ENCODE measurements at regions not wholly inside any gene's neighbourhood (a gene's known extent, or its start where the extent isn't known, plus 50 kb on each side); places are given as distances from the start of the nearest gene placed in this dataset.

DNA sequence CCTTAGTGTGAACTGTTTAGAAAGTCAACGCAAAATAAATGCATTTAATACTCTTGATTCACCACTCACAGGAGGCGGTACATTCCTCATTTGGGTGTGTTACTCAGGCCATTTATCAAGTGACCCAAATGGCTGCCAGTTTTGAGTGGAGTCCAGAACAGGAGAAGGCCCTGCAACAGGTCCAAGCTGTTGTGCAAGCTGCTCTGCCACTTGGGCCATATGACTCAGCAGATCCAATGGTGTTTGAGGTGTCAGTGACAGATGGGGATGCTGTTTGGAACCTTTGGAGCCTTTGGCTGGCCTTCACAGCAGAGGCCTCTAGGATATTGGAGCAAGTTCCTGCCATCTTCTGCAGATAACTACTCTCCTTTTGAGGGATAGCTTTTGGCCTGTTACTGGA lies 609.2 kb downstream of the KCNT2 start:
- TF ChIP-seq CEBPB (IDR thresholded peaks at IDR 0.05), result no peak
- no peak for TF ChIP-seq MYC (IDR thresholded peaks at IDR 0.05; ENCODE audit: borderline replicate concordance, low read length)
- no peak for TF ChIP-seq RAD21 (conservative IDR thresholded peaks at IDR 0.05 in 1 of 2, IDR thresholded peaks at IDR 0.05 in 1 of 2)
- no peak for TF ChIP-seq POLR2A (IDR thresholded peaks at IDR 0.05; ENCODE audit: low read length)
- no peak for TF ChIP-seq MAZ (IDR thresholded peaks at IDR 0.05; ENCODE audit: borderline replicate concordance, low read depth, low read length)
- TF ChIP-seq, protein P1, sequence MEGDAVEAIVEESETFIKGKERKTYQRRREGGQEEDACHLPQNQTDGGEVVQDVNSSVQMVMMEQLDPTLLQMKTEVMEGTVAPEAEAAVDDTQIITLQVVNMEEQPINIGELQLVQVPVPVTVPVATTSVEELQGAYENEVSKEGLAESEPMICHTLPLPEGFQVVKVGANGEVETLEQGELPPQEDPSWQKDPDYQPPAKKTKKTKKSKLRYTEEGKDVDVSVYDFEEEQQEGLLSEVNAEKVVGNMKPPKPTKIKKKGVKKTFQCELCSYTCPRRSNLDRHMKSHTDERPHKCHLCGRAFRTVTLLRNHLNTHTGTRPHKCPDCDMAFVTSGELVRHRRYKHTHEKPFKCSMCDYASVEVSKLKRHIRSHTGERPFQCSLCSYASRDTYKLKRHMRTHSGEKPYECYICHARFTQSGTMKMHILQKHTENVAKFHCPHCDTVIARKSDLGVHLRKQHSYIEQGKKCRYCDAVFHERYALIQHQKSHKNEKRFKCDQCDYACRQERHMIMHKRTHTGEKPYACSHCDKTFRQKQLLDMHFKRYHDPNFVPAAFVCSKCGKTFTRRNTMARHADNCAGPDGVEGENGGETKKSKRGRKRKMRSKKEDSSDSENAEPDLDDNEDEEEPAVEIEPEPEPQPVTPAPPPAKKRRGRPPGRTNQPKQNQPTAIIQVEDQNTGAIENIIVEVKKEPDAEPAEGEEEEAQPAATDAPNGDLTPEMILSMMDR (IDR thresholded peaks at IDR 0.05), result no peak
- TF ChIP-seq NR3C1 (IDR thresholded peaks at IDR 0.05), result no peak
- TF ChIP-seq NFE2L2 (conservative IDR thresholded peaks at IDR 0.05; ENCODE audit: low read length), result no peak
- TF ChIP-seq CHD4 (IDR thresholded peaks at IDR 0.05; ENCODE audit: borderline replicate concordance), result no peak

All from A549 (cell line).